ENCODE measurements at regions not wholly inside any gene's neighbourhood (a gene's known extent, or its start where the extent isn't known, plus 50 kb on each side); places are given as distances from the start of the nearest gene placed in this dataset.
A peak's percentile ranks its signal among the peaks of the same experiment; 100 is the strongest.

- ATAC-seq: no peak
Observed at GRCh38 chr12:11946161-11946560, 124.6 kb upstream of the BCL2L14 start.

DNA sequence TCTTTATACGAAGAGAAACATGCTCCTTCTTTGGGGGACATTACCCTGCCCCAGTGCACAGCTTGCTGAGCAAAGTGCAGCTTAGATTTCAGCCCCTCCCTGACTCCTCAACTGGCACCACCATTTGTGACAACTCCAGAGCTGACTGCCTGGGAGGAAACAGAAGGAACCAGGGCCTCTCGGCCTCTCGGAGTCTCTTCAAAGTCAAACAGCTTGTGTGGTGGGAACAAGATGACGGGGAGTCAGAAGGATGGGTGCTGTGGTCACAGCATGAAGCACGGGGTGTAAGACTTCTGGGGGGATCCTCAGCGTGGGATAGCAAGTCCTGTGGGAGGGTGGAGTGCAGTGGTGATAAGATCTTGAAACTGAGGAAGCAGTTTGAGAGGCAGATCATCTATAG, 123.5 kb upstream of the BCL2L14 start:
- ATAC-seq: no peak

- no peak for ATAC-seq
Observed at GRCh38 chr12:11949738-11950411, 120.9 kb upstream of the BCL2L14 start.

DNA sequence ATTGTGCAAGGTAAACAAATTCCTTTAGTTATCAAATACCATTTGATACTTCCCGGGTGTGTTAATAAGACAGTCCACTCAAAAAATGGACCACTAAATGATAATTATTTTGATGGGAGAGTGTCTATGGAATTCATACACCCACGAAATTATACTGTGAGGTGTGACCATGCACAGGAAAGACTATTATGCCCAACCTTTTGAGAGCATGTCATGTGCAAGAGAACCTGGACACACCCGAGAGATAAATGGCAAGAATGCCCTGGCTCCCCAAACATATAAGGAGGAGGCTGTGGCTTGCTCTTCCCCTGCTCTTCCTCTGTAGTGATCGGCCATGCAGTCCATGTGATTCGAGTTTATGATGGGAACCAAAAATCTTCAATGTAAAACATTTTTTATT, 119.5 kb upstream of the BCL2L14 start:
- ATAC-seq: no peak

GRCh38 chr12:11953523-11953922, 117.2 kb upstream of the BCL2L14 start:
- no peak for ATAC-seq

DNA sequence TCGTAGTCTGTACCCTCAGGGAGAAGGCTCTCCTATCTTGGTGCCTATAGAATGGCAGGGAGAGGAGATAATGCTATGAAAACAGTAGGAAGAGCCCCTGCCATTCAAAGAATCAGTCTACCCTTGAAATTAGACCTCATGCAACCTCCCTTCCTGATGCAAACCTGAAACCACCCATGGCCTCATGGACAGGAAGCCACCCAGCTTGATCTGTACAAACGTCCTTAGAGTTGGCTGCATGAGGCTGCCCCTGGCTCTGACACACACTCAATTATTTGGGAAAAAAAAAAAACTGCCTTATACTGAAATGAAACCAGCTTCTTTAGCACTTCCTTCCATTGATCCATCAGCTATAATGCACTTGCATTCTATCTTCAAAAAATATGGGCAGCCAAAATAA, 116.6 kb upstream of the BCL2L14 start:
- no peak for ATAC-seq

DNA sequence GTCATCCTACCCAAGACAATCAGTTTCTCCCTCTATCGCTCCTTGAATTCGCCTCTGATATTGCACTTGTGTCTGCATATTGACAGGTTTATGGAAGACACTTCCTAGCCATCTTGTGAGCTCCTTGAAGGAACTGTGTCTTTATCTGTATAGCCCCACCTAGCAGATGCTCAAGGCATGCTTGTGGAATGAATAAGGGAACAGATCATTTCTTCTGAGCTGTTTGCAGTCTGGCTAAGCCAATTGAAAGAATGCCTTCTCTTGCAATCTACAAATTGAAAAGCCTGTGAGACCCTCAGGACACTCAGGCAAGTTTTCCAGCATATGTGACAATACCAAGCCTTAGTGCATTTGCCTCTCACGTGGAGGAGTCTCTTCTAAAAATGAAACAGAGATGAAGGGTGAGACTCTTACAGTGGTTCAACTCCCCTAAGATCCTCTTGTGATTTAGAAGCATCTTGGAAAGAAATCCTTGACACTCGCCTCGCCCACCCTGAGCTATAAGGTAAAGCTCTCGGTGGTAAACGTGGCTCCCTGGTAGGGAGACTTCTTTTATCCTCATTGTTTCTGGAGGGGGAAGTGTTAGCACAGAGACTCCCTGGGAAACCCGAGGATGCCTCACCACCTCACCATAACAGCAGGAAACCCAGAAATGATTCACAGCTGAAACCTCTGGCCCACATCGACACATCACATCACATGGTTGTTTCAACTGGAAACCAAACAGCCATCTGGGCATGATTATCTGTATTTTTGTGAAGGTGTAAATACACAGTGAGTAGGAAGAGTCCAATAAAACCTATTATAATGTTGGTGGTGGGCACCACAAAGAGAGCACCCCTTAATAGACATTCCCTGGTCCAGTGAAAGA, 112.3 kb upstream of the BCL2L14 start:
- peak; percentile 79 to 88 for ATAC-seq

DNA sequence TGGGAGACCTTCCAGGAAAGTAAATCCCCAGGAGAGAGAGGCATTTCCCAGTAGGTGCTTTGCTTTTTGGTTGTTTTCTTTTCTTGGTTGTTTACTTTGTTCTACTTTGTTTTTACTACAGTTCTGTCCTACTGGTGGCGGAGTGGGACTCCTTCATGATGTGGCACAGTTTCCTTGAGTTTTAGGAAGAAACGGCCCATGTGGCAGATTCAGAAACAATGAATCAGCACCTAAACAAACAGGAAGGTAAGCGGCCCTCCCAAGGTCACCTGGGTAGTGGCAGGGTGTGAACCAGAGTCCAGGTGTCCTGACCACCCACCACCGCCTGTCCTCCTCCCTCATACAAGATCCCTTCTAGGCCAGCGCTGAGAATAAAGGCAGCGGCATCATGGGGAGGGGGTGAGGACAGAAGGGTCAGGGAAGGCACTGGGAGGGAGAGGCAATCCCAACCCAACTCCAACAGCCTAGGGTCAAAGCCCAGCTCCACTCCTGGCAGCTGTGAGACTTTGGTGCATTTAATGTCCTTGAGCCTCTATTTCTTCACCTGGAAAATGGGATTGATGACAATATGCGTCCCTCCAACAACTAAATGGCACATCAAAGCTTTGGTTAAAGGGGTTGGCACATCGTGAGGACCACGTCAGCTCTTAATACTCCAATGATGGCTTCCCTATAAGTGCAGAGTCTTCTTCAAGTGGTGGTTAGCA, 111.5 kb upstream of the BCL2L14 start:
- no peak for ATAC-seq

GRCh38 chr12:11960646-11961045, 110.1 kb upstream of the BCL2L14 start:
- no peak for ATAC-seq

GRCh38 chr12:11961686-11962085, 109.1 kb upstream of the BCL2L14 start:
- ATAC-seq: no peak

- no peak for ATAC-seq
Observed at GRCh38 chr12:11962860-11963259, 107.9 kb upstream of the BCL2L14 start.

DNA sequence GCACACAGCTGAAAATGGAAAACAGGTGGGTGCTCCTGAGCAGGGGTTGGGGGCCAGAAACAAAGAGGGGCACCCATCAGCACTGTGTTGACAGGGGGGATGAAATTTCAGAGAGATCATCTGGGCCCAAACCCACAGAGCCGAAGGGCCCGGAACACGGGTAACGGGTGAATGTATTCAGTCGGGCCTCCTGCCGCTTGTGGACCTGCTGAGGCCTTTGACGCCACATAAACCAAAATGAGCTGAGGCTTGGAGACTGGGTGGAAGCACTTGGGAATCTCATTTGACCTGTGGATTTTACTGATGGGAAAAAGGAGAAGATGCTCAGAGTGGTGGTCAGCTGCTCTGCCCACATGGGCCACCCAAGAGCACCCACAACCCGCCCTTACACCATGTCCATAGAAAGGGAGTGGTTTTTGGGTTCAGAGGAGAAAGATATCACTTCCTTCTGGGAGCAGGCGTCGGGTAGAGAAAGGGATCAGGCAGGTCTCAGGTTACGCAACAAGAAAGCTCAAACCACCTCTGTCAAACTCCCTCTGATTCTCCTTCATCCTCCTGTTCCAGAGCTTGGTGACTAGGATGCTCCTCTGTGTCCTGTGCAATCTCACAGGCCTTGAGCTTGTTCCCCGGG, 106.8 kb upstream of the BCL2L14 start:
- ATAC-seq: no peak

DNA sequence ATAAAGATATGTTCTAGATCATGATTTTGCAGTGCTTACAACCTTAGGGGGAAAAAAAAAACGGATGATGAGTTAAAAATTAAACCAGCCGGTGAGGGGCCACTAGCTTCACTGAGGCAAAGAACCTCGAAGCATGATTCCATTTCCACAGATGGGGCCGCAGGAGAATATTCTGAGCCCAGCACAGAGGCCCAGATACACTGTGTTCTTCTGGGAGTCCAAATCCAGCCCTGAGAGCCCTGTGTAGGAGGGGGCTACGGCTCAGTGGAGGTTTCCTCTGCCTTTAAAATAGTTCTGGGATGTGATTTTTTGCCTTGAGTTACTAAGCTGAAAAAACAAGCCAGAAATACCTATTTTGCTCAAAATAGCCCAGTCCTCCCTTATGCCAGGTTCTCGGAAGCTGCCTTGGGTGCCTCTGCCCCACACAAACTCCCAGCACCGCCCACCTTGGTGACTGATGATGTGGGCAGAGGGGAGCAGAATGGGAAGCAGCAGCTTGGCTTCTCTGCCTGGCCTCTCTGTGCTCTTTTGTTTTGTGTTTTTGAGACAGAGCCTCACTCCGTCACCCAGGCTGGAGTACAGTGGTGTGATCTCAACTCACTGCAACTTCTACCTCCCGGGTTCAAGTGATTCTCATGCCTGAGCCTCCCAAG, 105.4 kb upstream of the BCL2L14 start:
- ATAC-seq: no peak

GRCh38 chr12:11967376-11968047, 103.2 kb upstream of the BCL2L14 start:
- ATAC-seq: no peak

- no peak for ATAC-seq
Observed at GRCh38 chr12:11968048-11968383, 102.7 kb upstream of the BCL2L14 start.

- no peak for ATAC-seq
Observed at GRCh38 chr12:11968516-11968915, 102.2 kb upstream of the BCL2L14 start.

DNA sequence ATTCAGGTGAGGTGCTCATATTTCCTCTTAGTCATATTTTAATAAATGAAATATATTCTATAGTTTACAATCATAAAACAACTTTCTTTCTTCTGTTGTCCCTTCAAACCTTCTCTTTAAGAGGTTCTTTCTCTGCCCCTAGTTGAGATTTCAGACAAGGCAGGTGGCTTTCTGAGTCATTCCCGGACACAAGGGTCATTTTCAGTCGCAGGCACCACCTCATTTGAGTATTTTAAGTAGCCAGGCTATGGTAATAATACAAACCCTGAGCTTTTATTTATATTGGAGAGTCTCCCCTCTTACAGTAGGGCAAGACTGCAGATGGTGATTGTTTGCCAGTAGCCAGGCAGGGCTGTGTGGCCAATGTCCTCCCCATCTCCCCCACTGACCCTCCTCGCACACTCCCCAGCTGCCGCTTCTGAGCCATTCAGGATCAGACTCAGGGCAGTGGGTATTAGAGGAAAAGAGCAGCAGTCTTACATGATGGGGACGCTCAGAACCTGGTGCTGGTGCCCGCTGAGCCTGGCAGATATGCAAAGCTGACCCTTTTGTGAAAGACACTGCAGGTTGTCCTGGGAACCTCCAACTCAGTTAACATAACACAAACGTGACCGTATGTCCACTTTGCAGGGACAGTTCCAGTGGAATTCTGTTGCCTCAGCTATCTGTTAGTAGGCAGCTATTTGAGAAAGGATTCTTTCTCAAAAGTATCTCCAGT, 101.1 kb upstream of the BCL2L14 start:
- ATAC-seq: no peak

DNA sequence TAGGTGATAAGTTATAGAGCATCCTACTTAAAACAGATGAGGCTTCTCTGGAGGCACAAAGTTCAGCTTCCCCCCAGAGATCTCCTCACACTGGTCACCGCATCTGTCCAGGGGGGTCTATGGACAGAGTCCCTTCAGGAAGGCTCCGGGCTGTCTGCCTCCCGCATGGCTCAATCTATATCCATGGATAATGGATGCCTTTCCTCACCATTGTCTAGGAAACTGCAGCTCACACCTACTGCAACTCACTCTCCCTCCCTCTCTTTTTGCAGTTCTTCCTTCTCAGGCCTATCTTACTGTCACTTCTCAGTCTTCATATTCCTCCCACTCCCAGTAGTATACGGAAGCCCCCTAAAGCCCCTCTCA, 100.6 kb upstream of the BCL2L14 start:
- no peak for ATAC-seq

GRCh38 chr12:11973396-11973795, 97.3 kb upstream of the BCL2L14 start:
- no peak for ATAC-seq

- ATAC-seq: no peak
Observed at GRCh38 chr12:11976005-11976404, 94.7 kb upstream of the BCL2L14 start.

DNA sequence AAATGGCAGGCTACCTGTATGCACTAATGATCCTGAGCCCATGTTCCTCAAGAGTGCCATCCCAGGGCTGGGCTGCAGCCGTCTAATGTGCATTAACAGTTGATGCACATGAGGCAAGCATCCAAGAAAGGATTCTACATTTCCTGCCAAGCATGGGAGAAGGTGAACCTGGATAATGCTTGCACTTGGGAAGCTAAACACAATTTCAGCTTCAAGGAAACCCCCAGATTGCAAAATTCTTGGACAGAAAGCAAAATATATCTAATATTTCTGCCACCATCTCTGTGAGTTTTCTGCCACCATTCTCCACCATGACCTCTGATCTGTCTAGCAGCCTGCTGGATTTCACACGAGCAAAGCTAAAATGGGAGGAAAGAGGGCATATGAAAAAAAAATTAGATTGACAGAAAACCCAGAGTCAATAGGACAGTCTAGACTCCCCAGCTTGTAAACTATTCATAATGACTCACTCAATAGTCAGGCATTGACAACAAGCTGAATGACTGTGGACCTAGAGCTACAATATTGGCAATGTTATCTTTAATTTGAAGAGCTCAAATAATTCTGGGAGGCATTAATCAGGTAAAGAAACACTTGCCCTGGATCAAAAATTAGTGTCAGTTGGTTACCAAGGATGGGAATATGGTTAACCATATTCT, 91.9 kb upstream of the BCL2L14 start:
- peak; percentile 67 to 73 for ATAC-seq
